Stimulated activated CD4-positive, alpha-beta T cell treated with anti-CD3 and anti-CD28 coated beads, Interleukin-1b, Interleukin-23, amount 100 ng/mL, for 24 hours (primary cell): ENCODE measurements at regions not wholly inside any gene's neighbourhood (a gene's known extent, or its start where the extent isn't known, plus 50 kb on each side); places are given as distances from the start of the nearest gene placed in this dataset.

ENCODE experiments used
- DNase-seq, 4 experiments: peaks; one replicate each; pipeline ENCODE4 v3.0.0-alpha.2; 2020; ENCODE audit warnings: low read depth in 4 of 4, low spot score in 1 of 4

DNA sequence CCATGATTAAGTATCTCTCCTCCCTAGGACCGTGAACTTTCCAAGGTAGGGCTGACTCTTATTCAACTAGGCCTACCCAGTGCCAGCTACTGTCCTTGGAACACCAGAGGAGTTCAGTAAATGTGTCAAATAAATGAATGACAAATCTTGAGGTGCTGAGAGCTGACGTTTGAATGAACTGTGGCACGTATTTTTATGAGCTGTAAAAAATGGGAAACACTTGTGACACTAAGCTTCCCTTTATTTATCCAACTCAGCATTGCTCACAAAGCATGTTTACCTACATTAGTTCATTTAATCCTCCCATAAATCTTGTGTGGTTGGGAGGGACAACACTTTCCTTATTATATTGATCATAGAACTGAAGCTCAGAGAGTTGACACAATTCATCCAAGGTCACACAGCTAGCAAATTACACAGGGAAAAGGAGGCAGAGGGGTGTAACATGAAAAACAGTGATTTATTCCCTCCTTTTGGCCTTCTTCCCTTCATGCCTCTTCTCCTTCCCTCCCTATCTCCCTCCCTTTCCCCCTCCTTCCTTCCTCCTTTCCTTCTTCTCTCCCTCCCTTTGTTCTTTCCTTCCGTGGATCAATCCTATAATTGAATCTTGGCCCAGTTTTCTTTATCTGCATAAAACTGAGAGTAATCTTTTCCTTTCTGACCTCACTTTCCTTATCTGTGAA, 412.6 kb downstream of the DMRT2 start:
- no peak for DNase-seq

DNA sequence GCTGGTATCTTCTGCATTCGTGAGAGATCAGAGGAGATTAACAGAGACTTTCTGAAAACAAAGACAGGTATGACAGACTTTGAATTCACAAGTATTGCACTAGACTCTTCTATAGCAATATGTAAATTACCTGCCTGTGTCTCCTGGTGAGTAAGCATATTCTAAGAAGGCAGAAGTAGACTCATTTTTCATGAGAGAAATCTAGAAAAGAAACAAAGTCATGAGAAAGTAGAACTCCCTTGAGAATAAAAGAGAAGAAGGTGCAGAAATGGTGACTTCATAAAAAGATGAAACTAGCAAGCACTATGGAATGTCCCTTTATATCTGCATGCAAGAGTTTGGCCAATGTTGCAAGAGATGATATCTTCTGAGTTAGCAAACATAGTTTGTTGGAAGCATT, 419.8 kb downstream of the DMRT2 start:
- no peak for DNase-seq

DNA sequence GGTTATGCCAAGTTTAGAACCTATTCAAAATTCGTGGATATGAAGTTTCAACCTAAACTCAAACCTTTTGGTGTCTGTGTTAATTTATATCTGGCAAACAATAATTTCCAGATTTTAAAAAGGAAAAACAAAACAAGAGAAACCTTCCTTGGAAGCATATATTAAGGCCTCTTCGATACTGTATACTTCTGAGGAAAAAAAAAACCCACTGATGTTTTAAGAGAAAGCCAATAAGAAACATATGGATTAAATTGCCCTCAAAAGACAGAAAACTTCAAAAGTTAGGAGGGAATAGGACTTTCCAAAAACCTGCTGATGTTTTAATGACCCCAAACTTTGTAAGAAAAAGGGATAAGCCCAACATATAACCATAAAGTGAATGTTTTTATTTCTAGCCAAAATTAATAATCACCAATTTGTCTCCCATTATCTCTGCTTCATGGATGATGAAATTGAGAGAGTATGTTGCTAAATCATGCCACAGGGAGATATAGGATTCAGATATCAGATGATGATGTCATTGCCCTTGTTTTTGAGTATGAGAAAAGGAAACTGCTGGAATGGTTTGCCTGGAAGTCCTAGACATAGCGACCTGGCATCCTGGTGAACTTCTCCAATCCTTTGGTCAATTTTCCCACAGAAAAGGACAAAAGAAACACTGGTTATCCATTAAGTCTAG, 423.9 kb downstream of the DMRT2 start:
- no peak for DNase-seq

DNA sequence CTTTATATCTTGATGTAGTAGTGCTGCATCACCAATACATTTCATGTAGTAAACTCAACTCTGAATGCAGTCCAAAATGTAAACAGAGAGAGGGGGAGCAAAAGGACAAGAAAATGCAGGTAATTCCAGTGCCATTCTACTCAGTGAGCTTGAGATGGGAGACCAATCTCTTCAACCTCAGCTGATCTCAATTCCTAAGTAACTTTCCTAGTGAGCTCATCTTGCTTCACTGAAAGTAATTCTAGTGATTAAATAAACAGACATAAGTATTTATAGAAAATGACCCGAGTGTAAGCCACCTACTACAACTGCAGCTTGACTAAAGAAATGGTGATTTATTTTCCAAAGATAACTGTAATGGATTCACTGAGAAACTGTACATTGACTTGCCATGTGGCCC, 424.5 kb downstream of the DMRT2 start:
- DNase-seq, result no peak

DNA sequence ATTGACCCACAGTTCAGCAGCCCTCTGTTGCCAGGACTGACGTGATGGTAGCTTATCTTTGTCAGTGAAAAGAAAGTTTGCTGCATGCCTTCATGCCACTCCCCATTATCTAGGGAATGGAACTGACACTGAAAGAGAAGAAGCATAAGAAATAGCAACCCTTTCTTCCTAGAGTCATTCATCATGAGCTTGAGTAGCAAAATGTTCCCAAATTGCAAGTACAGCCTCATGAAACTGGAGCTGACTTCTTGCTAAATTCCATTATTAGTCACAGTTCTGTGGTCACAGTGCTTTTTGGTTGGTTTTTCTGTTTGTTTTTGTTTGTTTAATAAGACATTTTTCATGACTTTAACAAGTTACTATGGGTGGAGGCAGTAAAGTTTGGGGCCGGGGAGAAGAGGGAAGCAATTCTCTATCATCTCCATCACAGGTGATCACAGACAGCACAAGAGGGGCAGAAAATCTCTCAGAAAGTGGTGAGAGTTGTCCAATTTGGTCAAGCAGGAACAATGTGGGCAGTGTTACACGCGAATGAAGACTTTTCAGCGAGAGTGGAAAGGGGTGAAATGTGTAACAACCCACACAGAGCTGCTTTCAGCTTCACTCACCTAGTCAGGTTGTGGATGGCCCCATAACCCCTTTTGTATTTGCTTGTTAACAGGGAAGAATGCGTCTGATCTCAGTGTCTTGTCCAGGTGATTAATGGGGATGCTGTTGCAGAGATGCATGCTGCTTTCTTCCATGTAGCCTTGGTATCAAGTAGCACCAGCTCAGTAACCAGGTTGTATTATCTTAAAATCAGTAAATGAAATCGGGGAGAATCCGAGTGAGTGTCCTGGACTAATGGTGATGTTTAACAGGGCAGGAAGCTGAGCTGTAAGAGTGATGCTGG, 440.4 kb downstream of the DMRT2 start:
- DNase-seq, result no peak

DNA sequence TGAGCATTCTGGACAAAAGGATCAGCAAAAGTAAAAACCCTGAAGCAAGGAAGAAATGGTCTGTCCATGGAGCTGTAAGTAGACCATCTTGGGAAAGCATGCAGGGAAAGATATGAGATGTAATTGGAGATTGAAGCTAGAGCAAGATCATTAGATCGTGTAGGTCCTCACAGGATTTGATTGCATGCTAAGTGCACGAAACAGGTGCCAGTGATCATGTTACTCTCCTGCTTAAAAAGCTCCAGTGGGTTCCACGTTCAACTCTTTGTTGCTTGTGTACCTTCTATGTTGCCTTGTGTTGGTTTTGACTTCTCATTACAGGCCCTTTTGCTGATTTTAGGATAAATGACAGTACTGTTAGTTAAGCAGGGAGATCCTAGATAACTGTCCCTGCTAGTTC, 442.0 kb downstream of the DMRT2 start:
- no peak for DNase-seq

DNA sequence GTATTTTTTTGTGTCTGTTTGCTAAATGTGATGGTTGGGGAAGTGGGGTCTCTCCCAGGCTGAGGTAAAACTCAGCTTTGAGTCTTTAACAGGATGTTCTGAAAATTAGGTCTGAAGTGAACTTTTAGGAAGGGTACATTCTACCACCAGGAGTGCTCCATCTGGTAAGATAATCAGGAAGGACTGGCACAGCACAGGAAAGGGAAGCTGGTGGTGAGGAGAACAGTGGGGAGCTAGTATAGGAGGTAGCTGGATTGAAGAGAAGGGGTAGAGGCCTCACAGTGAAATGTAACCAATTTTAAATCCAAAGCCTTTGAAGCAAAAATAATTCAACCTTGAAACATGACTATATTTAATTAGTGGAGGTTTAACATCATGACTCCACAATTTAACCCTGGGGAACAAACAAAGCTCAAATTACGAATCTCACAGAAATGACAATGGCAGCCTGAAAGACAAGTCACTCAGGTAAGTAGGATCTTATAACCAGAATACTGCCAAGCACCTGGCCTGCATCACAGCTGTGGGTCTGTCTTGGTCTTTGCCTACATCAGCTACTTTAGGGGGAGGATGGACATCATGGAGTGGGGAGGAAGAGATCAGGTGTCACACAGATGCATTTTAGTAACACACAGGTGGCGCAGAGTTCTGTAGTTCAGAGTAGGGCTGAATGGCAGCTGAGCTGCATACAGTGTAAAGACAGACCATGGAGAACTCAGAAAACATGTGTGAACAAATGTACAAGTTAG, 445.3 kb downstream of the DMRT2 start:
- DNase-seq, result no peak

DNA sequence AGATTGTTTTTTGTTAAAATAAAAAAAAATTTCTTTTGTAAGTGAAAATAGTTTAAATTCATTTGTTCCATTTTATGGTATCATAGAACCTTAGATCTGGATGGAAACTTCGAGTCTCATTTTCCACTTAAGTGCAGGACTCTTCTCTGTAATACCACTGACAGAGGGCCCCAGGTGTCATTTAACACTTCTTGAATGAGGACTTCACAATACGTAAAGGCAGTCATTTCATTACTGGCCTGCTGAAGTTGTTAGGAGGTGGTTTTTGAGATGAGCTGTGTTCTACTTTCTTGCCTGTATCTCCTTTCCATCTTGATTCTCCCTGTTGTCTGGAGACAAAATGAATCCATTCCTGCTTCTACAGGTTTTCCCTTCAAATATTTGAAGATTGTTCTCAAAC, 455.3 kb downstream of the DMRT2 start:
- no peak for DNase-seq

DNA sequence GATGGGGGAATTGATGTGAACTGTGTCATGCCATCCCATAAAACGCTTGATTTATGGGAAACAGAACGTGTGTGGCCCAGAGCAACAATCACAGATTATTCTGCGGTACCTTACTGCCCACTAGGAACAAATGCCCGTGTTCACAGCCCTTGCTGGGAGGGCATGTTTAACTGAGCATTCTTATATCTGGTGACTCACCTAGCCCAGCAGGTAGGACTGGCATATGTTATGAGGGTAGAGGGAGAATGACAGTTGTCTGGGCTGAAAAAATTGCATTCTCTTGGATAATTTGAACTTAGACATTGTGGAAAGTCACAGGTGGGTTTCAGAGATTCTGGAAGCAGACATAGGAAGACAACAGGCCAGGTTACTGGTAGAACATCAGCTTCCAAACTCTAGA, 460.6 kb downstream of the DMRT2 start:
- no peak for DNase-seq

DNA sequence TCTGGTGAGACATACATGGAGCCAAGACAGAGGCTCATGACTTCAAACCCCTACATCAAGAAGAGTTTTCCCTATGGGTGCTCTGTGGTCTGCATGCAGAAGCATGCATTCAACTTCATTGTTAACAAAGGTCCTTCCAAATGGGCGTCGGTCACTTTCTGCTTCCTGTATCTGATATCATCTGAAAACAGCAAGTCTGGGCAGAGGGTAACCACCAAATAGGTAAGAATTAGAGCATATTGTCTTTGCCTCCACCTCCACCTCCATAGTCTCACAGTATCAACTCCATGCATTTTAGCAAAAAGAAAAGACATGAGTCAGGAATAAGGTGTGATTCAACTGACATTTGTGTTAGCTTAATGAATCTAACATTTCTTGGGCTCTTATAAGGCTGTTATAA, 462.9 kb downstream of the DMRT2 start:
- DNase-seq, result no peak

DNA sequence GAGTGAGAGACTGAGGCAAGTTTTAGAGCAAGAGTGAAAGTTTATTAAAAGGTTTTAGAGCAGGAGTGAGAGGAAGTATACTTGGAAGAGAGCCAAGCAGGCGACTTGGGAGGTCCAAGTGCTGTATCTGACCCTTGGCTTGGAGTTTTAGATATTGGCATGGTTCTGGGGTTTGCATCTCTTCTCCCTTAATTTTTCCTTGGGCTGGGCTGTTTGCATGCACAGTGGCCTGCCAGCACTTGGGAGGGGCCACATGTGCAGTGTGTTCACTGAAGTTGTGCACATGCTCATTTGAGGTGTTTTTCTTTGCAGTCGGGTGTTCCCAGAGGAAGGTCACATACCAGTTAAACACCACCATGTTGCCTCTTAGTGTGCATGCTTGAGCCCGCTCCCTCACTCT, 464.1 kb downstream of the DMRT2 start:
- DNase-seq, result no peak

DNA sequence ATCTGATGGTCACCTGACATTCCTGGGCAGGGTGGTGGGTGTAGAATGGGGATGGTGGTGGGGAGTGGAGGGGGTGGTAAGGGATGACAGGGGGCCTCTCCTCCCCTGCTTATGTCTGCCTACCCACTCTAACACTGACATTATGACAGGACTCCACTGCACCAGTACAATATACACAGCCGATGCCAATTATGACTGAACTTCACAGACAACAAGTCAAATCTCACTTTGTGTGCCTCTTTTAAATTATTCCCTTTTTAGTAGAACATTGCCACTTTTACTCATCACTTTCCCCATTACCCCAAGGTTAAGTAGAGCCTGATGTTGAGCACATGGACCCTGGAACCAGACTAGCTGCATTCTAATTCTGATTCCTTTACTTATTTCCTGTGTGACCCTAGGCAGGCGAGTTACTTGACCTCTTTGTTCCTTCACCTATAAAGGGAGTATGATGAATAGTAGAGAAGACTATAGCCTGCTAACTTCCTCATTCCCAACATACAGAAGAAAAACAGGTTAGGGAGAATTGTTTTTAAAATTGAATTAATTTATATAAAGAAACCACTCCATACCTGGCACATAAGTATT, 464.7 kb downstream of the DMRT2 start:
- no peak for DNase-seq

DNA sequence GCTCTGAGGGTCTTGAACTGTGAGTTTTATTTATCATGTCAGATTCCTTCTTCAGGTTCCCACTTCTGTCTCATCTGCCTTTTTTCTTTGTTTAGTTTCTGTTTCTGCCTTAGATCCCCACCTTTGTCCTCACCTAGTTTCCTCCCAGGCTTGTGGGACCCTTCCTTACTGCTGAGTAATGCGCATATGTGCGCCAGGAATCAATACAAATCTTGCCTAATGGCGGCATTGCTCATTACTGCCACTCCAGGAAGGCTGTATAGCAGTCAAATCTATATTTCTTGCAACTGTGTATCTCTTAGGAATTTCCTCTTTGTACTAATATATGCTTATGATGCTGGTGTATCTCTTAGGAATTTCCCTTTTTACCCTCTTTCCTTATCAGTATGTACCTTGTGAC, 465.4 kb downstream of the DMRT2 start:
- no peak for DNase-seq

DNA sequence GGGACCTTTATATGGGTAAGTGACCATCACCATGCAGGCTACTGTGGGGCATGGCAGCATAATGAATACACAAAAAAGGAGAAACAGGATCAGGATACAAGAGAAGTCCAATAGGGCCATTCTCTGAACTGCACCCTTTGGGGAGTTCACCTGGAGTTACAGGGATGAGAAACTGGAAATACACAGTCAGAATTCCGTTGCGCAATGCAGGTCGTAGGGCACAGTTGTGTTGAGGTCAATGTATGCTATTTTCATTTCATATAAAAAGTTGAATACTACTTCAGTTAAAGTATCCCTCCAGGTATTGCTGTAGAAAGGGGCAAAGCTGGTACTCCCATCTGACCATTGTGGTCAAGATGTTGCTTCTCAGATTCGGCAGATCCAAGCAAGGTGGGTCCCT, 471.4 kb downstream of the DMRT2 start:
- DNase-seq, result no peak

DNA sequence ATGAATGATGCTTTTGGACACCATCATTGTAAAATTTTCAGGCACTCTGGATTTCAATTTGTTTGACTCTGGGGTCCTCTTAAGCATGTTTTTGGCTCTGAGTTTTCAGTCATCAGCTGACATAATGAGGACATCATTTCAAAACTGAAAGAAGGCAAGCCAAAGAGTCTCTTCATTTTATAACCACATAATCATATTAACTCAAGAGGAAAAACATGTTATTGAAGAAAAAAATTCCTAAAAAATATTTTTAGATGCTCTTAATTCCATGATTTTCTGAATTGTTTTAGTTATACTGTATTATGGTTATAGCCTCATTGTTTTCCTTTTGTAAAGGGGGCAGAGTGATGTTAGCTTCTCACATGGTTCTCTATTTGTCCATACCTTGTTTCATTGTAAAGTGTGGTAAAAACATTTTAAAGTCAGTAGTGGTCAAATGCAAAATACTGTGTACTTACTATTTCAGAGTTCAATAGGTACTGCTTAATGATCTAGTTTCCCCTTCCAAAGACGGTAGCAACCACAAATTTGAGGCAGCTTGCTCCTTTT, 472.1 kb downstream of the DMRT2 start:
- DNase-seq, result no peak

DNA sequence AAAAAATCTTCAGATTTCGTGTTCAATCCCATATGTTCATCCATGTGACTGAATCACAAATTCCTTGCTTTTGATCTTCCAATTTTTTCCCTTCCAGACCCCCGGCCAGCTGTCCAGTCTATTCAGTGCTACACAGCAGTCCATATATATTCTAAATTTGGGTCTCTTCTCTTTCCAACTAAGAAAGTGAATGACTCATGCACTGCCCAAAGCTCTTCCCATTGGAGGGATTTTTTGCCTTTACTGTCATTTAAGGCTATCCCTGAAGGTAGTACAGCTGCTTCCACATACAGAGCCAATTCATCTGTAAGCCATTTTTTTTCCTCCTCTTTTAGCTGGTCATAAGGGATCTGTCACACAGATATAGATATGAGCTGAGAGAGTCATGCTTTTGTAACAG, 478.3 kb downstream of the DMRT2 start:
- DNase-seq, result no peak

DNA sequence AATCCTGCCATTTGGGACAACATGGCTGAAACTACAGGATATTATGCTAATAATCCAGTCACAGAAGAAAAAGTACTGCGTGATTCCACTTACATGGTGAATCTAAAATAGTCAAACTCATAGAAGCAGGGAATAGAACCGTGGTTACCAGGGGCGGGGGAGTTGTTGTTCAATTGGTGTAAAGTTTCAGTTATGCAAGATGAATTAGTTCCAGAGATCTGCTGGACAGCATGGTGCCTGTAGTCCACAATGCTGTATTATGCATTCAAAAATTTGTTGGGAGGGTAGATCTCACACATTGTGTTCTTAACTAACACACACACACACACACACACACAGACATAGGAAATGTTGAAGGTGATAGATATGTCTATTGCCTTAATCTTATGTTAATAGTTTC, 480.5 kb downstream of the DMRT2 start:
- DNase-seq, result no peak

DNA sequence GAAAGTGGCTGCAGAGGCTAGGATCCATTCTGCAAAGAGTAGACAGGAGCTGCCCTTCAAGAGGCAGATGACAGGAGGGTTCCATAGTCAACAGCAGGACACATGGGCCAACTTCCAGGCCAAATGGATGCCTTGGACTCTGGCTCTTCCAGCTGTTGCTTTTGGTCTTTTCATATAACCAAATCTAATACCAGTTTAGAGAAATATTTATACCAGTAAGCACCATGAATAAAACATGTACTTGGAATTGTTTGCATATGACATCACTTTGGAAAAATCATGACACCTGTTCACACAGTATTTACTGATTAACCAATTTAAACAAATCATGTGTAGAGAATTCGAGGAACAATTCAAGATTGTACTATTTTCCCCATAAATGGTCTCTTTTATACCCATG, 481.3 kb downstream of the DMRT2 start:
- no peak for DNase-seq

DNA sequence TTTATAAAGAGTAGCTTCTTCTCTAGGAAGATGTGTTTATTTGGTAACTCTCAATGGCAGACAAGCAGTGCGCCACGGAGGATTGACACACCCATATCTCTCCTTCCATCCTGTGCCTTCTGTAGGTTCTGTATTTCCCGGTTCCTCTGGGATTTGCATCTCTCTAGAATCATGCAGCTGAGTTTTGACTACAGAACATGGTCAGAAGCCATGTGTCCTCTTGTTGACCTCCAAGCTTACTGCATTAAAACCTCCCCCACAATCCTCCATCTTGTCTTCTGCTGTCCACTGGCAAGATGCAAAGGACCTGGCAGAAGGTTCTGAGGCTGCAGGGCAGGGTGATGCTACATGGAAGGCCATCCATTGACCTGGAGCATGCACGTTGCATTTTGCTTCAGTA, 482.0 kb downstream of the DMRT2 start:
- no peak for DNase-seq

DNA sequence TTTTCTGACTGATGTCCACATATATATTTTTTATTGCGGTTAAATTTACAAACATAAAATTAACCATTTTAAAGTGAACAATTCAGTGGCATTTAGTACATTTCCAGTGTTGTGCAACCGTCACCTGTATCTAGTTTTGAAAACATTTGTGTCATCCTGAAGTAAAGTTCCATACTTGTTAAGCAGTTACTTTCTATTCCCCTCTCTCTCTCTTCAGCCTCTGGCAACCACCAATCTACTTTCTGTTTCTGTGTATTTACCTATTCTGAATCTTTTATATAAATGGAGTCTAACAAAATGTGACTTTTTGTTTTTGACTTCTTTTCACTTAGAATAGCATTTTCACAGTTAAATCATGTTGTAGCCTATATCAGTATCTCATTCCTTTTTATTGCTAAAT, 480.1 kb upstream of the SMARCA2 start:
- DNase-seq, result no peak

DNA sequence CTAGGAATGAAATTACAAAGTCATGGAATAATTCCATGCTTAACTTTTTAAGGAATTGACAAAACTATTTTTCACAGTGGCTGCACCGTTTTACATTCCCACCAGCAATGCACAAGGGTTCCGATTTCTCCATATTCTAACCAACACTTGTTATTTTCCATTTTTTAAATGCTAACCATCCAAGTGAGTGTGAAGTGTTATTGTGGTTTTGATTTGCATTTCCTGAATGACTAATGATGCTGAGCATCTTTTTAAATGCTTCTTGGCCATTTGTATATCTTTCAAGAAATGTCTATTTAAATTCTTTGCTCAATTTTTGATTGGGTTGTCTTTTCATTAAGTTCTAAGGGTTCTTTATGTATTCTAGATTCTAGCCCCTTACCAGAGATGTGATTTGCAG, 479.5 kb upstream of the SMARCA2 start:
- no peak for DNase-seq
